GM12878 (cell line): ENCODE measurements at regions not wholly inside any gene's neighbourhood (a gene's known extent, or its start where the extent isn't known, plus 50 kb on each side); places are given as distances from the start of the nearest gene placed in this dataset.

Experiments
- BHLHE40 ChIP-seq, 2 experiments: fragments of 450-650 bp in 1 of 2; IDR thresholded peaks; 2 replicates each; pipeline ENCODE4 v1.6.1; 2011 to 2017; ENCODE audit warnings: low read depth in 2 of 2, borderline replicate concordance in 1 of 2, improper control_type of control experiment in 1 of 2, low read length in 1 of 2, mild to moderate bottlenecking in 1 of 2
- CTCF ChIP-seq, 3 experiments: IDR thresholded peaks in 2 of 3; conservative IDR thresholded peaks in 1 of 3; 2 replicates each; pipeline ENCODE4 v1.5.1; 2011; ENCODE audit warnings: low read depth in 3 of 3, low read length in 3 of 3, mild to moderate bottlenecking in 3 of 3, control low read depth in 2 of 3, moderate library complexity in 2 of 3, inconsistent platforms in 1 of 3, mixed read lengths in 1 of 3; ENCODE audit not compliant: control insufficient read depth in 2 of 3, insufficient read depth in 1 of 3; ENCODE audit errors: extremely low read depth in 1 of 3
- DPF2 ChIP-seq: fragments of 450-650 bp; IDR thresholded peaks from 2 replicates; pipeline ENCODE4 v1.6.1; 2017; ENCODE audit warnings: mild to moderate bottlenecking
- EZH2 ChIP-seq: IDR thresholded peaks from 2 replicates; pipeline ENCODE4 v1.6.1; 2012; ENCODE audit warnings: low read depth, mild to moderate bottlenecking, control low read depth, inconsistent platforms, low read length, borderline replicate concordance; ENCODE audit not compliant: control insufficient read depth
- MXI1 ChIP-seq: fragments of 150-350 bp; IDR thresholded peaks from 2 replicates; pipeline ENCODE4 v1.6.1; 2011; ENCODE audit warnings: low read depth, mild to moderate bottlenecking, inconsistent platforms, low read length, improper control_type of control experiment
- NFXL1 ChIP-seq: fragments of 450-650 bp; IDR thresholded peaks from 2 replicates; pipeline ENCODE4 v1.6.1; 2017; ENCODE audit warnings: antibody characterized with exemption, mild to moderate bottlenecking, borderline replicate concordance
- PBX3 ChIP-seq: IDR thresholded peaks from 2 replicates; pipeline ENCODE4 v1.6.1; 2011; ENCODE audit warnings: mild to moderate bottlenecking, low read depth, low read length, moderate library complexity; ENCODE audit not compliant: insufficient replicate concordance
- POLR2A ChIP-seq: IDR thresholded peaks from 2 replicates; pipeline ENCODE4 v1.6.1; 2011; ENCODE audit warnings: low read depth, mild to moderate bottlenecking, low read length

GRCh38 chr7:17682586-17682985 is 257.7 kb downstream of the SNX13 start:
- TF ChIP-seq BHLHE40 (IDR thresholded peaks at IDR 0.05; ENCODE audit: borderline replicate concordance in 1 of 2, low read depth in 2 of 2, low read length in 1 of 2): no peak
- TF ChIP-seq MXI1: no peak
- TF ChIP-seq POLR2A: no peak
- TF ChIP-seq CTCF (IDR thresholded peaks at IDR 0.05 in 2 of 3, conservative IDR thresholded peaks at IDR 0.05 in 1 of 3; ENCODE audit: control insufficient read depth in 2 of 3, extremely low read depth in 1 of 3, insufficient read depth in 1 of 3, low read depth in 3 of 3, low read length in 3 of 3): no peak
- TF ChIP-seq EZH2: no peak
- no peak for TF ChIP-seq PBX3
- no peak for TF ChIP-seq DPF2
- no peak for TF ChIP-seq NFXL1
